ENCODE measurements at regions not wholly inside any gene's neighbourhood (a gene's known extent, or its start where the extent isn't known, plus 50 kb on each side); places are given as distances from the start of the nearest gene placed in this dataset.

DNA sequence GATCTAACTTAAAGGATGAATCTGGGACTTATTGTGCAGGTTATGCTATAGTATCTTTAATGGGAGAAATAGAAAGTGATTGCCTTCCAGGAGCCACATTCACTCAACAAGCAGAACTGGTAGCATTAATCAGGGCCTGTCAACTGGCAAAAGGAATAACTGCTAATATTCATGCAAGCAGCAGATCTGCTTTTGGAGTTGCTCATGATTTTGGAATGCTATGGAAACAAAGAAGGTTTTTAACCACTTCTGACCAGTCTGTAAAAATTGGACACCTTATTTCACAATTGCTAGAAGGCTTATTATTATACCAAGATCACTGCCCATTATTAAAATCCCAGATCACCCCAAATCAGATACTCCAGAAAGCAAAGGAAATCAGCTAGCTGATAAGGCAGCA, 200.4 kb downstream of the MREG start:
- TF ChIP-seq POLR2AphosphoS5 (IDR thresholded peaks at IDR 0.05) = no peak
- TF ChIP-seq POLR2A (IDR thresholded peaks at IDR 0.05) = no peak
- TF ChIP-seq, protein P1, sequence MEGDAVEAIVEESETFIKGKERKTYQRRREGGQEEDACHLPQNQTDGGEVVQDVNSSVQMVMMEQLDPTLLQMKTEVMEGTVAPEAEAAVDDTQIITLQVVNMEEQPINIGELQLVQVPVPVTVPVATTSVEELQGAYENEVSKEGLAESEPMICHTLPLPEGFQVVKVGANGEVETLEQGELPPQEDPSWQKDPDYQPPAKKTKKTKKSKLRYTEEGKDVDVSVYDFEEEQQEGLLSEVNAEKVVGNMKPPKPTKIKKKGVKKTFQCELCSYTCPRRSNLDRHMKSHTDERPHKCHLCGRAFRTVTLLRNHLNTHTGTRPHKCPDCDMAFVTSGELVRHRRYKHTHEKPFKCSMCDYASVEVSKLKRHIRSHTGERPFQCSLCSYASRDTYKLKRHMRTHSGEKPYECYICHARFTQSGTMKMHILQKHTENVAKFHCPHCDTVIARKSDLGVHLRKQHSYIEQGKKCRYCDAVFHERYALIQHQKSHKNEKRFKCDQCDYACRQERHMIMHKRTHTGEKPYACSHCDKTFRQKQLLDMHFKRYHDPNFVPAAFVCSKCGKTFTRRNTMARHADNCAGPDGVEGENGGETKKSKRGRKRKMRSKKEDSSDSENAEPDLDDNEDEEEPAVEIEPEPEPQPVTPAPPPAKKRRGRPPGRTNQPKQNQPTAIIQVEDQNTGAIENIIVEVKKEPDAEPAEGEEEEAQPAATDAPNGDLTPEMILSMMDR (IDR thresholded peaks at IDR 0.05) = no peak

DNA sequence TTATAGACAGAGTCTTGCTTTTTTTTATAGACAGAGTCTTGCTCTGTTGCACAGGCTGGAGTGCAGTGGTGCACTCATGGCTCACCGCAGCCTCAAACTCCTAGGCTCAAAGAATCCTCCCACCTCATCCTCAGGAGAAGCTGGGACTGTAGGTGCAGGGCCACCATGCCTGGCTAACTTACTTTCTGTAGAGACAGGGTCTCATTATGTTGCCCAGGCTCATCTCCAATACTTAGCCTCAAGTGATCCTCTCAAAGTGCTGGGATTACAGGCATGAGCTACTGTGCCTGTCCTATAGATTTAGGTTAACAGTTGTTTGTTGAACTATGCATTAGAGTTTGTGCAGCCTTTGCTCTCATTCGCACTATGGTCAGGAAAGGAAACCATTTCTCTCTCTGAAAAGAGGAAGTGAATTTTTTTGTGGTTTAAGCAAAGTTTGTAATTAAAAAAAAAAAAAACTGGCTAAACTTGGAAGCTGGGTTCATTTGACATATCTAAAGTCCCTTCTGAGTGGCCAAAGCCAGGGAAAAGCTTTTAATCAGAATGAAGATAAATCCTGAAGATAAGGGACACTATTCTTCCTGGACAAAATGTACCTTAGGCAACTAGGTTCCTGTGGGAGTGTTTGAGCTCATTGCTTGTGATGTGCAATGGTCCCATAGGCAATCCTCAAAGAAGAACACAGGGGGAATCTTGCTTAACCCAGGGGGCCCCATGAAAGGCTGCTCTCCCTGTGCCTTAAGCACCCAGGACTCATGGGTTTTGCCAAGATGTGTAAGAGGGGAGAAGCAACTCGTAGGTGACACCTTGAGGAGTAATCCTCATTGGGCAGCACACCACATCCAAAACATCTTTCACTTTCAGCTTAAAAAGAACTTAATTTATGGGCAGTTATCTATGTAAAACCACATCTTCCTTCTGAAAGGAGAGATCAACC, 201.7 kb downstream of the MREG start:
- H3K4me3 ChIP-seq = no peak overlapping the region
- TF ChIP-seq, protein P1 (IDR thresholded peaks at IDR 0.05) = no peak
- TF ChIP-seq POLR2A (IDR thresholded peaks at IDR 0.05) (no peak), POLR2AphosphoS5 (IDR thresholded peaks at IDR 0.05) (no peak)
- H3K36me3 ChIP-seq = no peaks in the 10 kb centered on the region
- H3K27ac ChIP-seq = no peak overlapping the region
- intact Hi-C loops (cut with DNase I; ENCODE audit: low total_unique reads) = no loop called here
- no peak for DNase-seq (ENCODE audit: low spot score in 2 of 2)
- no peaks in the 10 kb centered on the region for H3K9me3 ChIP-seq
- H3K27me3 ChIP-seq = no peaks in the 10 kb centered on the region
- H3K4me1 ChIP-seq = no peaks in the 10 kb centered on the region

More for the DNA sequence above, 200.4 kb downstream of the MREG start:
- H3K27ac ChIP-seq = no peak overlapping the region
- H3K4me1 ChIP-seq = no peaks in the 10 kb centered on the region
- H3K36me3 ChIP-seq = no peaks in the 10 kb centered on the region
- DNase-seq (ENCODE audit: low spot score in 2 of 2) = no peak
- intact Hi-C loops (cut with DNase I; ENCODE audit: low total_unique reads) = no loop called here
- no peak overlapping the region for H3K4me3 ChIP-seq
- no peaks in the 10 kb centered on the region for H3K27me3 ChIP-seq
- no peaks in the 10 kb centered on the region for H3K9me3 ChIP-seq

DNA sequence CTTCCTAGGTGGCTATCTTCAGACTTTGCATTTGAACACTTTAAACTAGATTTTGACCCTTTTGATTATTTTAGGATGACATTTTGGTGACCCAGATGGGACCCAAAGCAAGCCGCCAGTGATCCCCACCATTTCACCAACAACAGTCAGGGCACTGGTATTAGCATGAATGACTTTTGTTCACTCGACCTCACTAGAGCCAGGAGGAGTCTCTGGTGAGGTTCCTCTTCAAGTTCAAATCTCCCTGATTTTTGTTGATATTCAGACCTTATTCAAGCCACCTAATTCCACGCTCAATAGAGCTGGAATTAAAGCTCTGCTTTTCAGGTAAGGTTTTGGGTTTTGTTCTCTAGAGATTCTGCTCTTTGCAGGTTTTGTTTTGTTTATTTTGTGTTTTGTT, 202.3 kb downstream of the MREG start:
- Histone ChIP-seq H3K9me3 (no peaks in the 10 kb centered on the region), H3K27me3 (no peaks in the 10 kb centered on the region), H3K36me3 (no peaks in the 10 kb centered on the region), H3K4me3 (no peak overlapping the region), H3K4me1 (no peaks in the 10 kb centered on the region), H3K27ac (no peak overlapping the region)
- DNase-seq (ENCODE audit: low spot score in 2 of 2) = no peak
- TF ChIP-seq POLR2AphosphoS5 (IDR thresholded peaks at IDR 0.05) (no peak), POLR2A (IDR thresholded peaks at IDR 0.05) (no peak)
- TF ChIP-seq, protein P1 (IDR thresholded peaks at IDR 0.05) = no peak
- intact Hi-C loops (cut with DNase I; ENCODE audit: low total_unique reads) = no loop called here

DNA sequence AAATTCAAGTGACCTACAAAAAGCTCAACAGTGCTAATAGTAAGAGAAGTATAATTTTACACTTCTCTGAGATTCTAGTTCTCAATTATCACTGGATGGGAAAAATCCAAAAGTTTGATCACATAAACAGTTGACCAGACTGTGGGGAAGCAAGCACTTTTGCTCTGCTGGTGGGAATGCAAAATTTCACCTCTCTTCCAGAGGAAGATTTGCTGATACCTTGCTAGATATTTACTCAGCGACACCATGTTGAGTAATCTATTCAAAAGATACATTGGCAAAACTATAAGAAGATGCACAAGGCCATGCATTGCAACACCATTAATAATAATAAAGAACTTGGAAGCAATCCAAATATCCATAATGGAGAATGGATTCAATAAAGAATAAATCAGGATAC, 204.4 kb downstream of the MREG start:
- no peak overlapping the region for H3K4me3 ChIP-seq
- intact Hi-C loops (cut with DNase I; ENCODE audit: low total_unique reads) = no loop called here

DNA sequence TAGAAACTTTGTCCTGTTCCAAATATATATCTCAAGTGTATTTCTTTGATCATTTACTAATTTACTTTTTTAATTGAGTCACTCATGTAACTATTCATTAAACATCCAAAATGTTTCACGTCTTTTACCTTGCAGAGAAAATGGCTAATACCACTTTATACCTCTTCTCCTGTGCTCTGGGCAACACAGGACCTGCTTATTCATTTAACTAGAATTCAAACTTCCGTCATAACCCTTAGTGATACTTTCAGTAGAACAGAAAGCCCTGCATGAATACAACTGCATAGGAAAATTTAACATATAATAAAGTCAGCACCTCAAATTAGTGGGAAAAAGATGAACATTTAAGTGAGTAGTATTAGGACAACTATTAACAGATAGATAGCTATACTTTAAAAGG, 205.2 kb downstream of the MREG start:
- H3K9me3 ChIP-seq = no peaks in the 10 kb centered on the region
- intact Hi-C loops (cut with DNase I; ENCODE audit: low total_unique reads) = no loop called here
- H3K27ac ChIP-seq = no peak overlapping the region
- no peak overlapping the region for H3K4me3 ChIP-seq
- no peaks in the 10 kb centered on the region for H3K36me3 ChIP-seq
- no peak for DNase-seq (ENCODE audit: low spot score in 2 of 2)
- no peak for TF ChIP-seq POLR2A (IDR thresholded peaks at IDR 0.05)
- TF ChIP-seq, protein P1 (IDR thresholded peaks at IDR 0.05) = no peak
- no peak for TF ChIP-seq POLR2AphosphoS5 (IDR thresholded peaks at IDR 0.05)
- H3K27me3 ChIP-seq = no peaks in the 10 kb centered on the region
- no peaks in the 10 kb centered on the region for H3K4me1 ChIP-seq

More for the DNA sequence above, 204.4 kb downstream of the MREG start:
- Histone ChIP-seq H3K27me3 (no peaks in the 10 kb centered on the region), H3K9me3 (no peaks in the 10 kb centered on the region), H3K36me3 (no peaks in the 10 kb centered on the region), H3K4me1 (no peaks in the 10 kb centered on the region), H3K27ac (no peak overlapping the region)
- DNase-seq (ENCODE audit: low spot score in 2 of 2) = no peak
- TF ChIP-seq POLR2AphosphoS5 (IDR thresholded peaks at IDR 0.05) = no peak
- TF ChIP-seq, protein P1 (IDR thresholded peaks at IDR 0.05) = no peak
- TF ChIP-seq POLR2A (IDR thresholded peaks at IDR 0.05) = no peak
